ENCODE measurements at regions not wholly inside any gene's neighbourhood (a gene's known extent, or its start where the extent isn't known, plus 50 kb on each side); places are given as distances from the start of the nearest gene placed in this dataset.

DNA sequence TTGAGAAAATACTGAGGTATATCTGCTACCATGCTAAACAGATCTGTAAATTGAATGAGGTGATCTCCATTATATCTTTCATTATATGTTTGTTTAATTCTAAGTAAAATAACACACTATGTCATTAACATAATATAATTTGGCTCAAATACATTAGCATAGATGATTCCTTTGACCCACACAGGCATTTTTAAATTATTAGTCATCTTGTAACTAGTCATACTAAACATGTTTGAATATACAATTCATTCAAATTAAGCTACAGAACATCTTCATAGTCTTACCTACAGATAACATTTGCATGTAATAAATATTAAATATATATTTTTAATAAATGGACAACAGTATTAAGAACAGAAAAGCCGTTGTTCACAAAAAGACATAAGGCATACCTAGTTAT, 52.7 kb upstream of the KYNU start:
- no peak overlapping the region for H3K4me2 ChIP-seq (replicated peaks; ENCODE audit: extremely low read depth, low read length, poor library complexity, severe bottlenecking)
- H3K4me3 ChIP-seq (replicated peaks in 1 of 3; ENCODE audit: low read depth in 2 of 3, low read length in 3 of 3): no peak overlapping the region
- H4K20me1 ChIP-seq (ENCODE audit: insufficient read depth, low read length): no peaks in the 10 kb centered on the region
- H3K9ac ChIP-seq (ENCODE audit: insufficient read depth, low read length, poor library complexity, severe bottlenecking): no peak overlapping the region
- no peak overlapping the region for H3K4me3 Mint-ChIP-seq
- intact Hi-C loops (cut with micrococcal nuclease): no loop called here
- no peak overlapping the region for H3K27ac ChIP-seq (ENCODE audit: low read depth in 1 of 2, low read length in 2 of 2)
- no peaks in the 10 kb centered on the region for H3K9me3 ChIP-seq (replicated peaks in 1 of 2; ENCODE audit: control insufficient read depth in 1 of 2, insufficient read depth in 1 of 2, low read length in 2 of 2)
- H3K27ac Mint-ChIP-seq: no peak overlapping the region
- TF ChIP-seq CTCF (IDR thresholded peaks at IDR 0.05): no peak
- no peaks in the 10 kb centered on the region for H3K36me3 ChIP-seq (replicated peaks in 1 of 2; ENCODE audit: control insufficient read depth in 1 of 2, insufficient read depth in 2 of 2, low read length in 2 of 2)
- no peak for DNase-seq
- H3K4me1 ChIP-seq (ENCODE audit: control insufficient read depth in 1 of 2, insufficient read depth in 2 of 2, low read length in 2 of 2): peaks cover 0 to 7% of the 10 kb centered on the region in 2 donors
- H3K9me3 Mint-ChIP-seq: peaks cover 0 to 5% (median 0%) of the 10 kb centered on the region in 7 donors
- H3K36me3 Mint-ChIP-seq: no peaks in the 10 kb centered on the region
- H3K27me3 Mint-ChIP-seq (ENCODE audit: low read depth in 3 of 3): peaks cover 2 to 9% (median 5%) of the 10 kb centered on the region in 3 donors
- WGBS (ENCODE audit: insufficient coverage): no CpG with 5 or more reads among the region's 1 CpG
- H3K27me3 ChIP-seq (ENCODE audit: control insufficient read depth in 2 of 2, insufficient read depth in 2 of 2, low read length in 2 of 2): no peaks in the 10 kb centered on the region
- no peaks in the 10 kb centered on the region for H3K79me2 ChIP-seq (ENCODE audit: insufficient read depth, low read length)
- H2AFZ ChIP-seq (ENCODE audit: insufficient read depth, low read depth, low read length, poor library complexity, severe bottlenecking): no peak overlapping the region
- H3K4me1 Mint-ChIP-seq: peaks cover 13% of the 10 kb centered on the region

GRCh38 chr2:142822190-142822589, 55.3 kb upstream of the KYNU start:
- intact Hi-C loops (cut with micrococcal nuclease): no loop called here
- H3K4me1 ChIP-seq (ENCODE audit: control insufficient read depth in 1 of 2, insufficient read depth in 2 of 2, low read length in 2 of 2): peaks cover 0 to 7% of the 10 kb centered on the region in 2 donors
- no peak for TF ChIP-seq CTCF (IDR thresholded peaks at IDR 0.05)

More at GRCh38 chr2:142822190-142822589, 55.3 kb upstream of the KYNU start:
- Mint-ChIP-seq H3K9me3 (peaks cover 0 to 7% (median 0%) of the 10 kb centered on the region in 7 donors), H3K36me3 (no peaks in the 10 kb centered on the region), H3K4me3 (no peak overlapping the region), H3K4me1 (peaks cover 14% of the 10 kb centered on the region), H3K27me3 (ENCODE audit: low read depth in 3 of 3) (peaks cover 0 to 8% (median 0%) of the 10 kb centered on the region in 3 donors), H3K27ac (no peak overlapping the region)
- 100% methylated on average over 1 of the region's 3 CpGs for WGBS (ENCODE audit: insufficient coverage)
- Histone ChIP-seq H3K27me3 (ENCODE audit: control insufficient read depth in 2 of 2, insufficient read depth in 2 of 2, low read length in 2 of 2) (no peaks in the 10 kb centered on the region), H3K9ac (ENCODE audit: insufficient read depth, low read length, poor library complexity, severe bottlenecking) (no peak overlapping the region), H4K20me1 (ENCODE audit: insufficient read depth, low read length) (no peaks in the 10 kb centered on the region), H3K79me2 (ENCODE audit: insufficient read depth, low read length) (no peaks in the 10 kb centered on the region), H3K36me3 (replicated peaks in 1 of 2; ENCODE audit: control insufficient read depth in 1 of 2, insufficient read depth in 2 of 2, low read length in 2 of 2) (no peaks in the 10 kb centered on the region), H3K4me3 (replicated peaks in 1 of 3; ENCODE audit: low read depth in 2 of 3, low read length in 3 of 3) (no peak overlapping the region), H3K27ac (ENCODE audit: low read depth in 1 of 2, low read length in 2 of 2) (no peak overlapping the region), H3K9me3 (replicated peaks in 1 of 2; ENCODE audit: control insufficient read depth in 1 of 2, insufficient read depth in 1 of 2, low read length in 2 of 2) (no peaks in the 10 kb centered on the region), H3K4me2 (replicated peaks; ENCODE audit: extremely low read depth, low read length, poor library complexity, severe bottlenecking) (no peak overlapping the region), H2AFZ (ENCODE audit: insufficient read depth, low read depth, low read length, poor library complexity, severe bottlenecking) (no peak overlapping the region)
- no peak for DNase-seq
